GM06990 (cell line): ENCODE measurements at regions not wholly inside any gene's neighbourhood (a gene's known extent, or its start where the extent isn't known, plus 50 kb on each side); places are given as distances from the start of the nearest gene placed in this dataset.

ENCODE experiments used
- DNase-seq: peaks from one replicate; pipeline ENCODE4 v3.0.0-alpha.2; 2011; ENCODE audit not compliant: insufficient read length; ENCODE audit errors: extremely low read depth
- H3K27me3 ChIP-seq: replicated peaks from 2 replicates; pipeline ENCODE4 v1.6.0; 2011; ENCODE audit warnings: low read length; ENCODE audit not compliant: control insufficient read depth, insufficient read depth
- H3K36me3 ChIP-seq: 2 replicates; pipeline ENCODE4 v1.5.1; 2011; ENCODE audit warnings: low read length; ENCODE audit not compliant: control insufficient read depth, insufficient read depth
- H3K4me3 ChIP-seq: replicated peaks from 2 replicates; pipeline ENCODE4 v1.5.1; 2011; ENCODE audit warnings: low read depth, mild to moderate bottlenecking, control low read depth, low read length
- TF ChIP-seq, protein P1 (sequence below): IDR thresholded peaks from 2 replicates; pipeline ENCODE4 v1.5.1; 2011; ENCODE audit warnings: low read length, control low read depth, mild to moderate bottlenecking, inconsistent platforms; ENCODE audit not compliant: insufficient read depth, poor library complexity, severe bottlenecking

DNA sequence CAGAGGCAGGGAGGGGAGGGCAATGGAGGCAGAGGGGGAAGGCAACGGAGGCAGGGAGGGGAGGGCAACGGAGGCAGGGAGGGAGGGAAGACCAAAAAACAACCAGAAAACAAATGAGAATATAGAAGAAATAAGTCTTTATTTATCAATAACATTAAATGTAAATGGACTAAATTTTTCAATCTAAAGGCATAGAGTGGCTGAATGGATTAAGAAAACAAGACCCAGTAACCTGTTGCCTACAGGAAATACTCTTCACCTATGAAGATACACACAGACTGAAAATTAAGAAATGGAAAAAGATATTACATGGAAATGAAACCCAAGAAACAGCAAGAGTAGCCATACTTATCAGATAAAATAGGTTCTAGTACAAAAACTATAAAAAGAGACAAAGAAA lies 536.3 kb downstream of the TBC1D4 start:
- Histone ChIP-seq H3K4me3 (no peak overlapping the region), H3K27me3 (no peaks in the 10 kb centered on the region), H3K36me3 (no peaks in the 10 kb centered on the region)
- TF ChIP-seq, protein P1, sequence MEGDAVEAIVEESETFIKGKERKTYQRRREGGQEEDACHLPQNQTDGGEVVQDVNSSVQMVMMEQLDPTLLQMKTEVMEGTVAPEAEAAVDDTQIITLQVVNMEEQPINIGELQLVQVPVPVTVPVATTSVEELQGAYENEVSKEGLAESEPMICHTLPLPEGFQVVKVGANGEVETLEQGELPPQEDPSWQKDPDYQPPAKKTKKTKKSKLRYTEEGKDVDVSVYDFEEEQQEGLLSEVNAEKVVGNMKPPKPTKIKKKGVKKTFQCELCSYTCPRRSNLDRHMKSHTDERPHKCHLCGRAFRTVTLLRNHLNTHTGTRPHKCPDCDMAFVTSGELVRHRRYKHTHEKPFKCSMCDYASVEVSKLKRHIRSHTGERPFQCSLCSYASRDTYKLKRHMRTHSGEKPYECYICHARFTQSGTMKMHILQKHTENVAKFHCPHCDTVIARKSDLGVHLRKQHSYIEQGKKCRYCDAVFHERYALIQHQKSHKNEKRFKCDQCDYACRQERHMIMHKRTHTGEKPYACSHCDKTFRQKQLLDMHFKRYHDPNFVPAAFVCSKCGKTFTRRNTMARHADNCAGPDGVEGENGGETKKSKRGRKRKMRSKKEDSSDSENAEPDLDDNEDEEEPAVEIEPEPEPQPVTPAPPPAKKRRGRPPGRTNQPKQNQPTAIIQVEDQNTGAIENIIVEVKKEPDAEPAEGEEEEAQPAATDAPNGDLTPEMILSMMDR = no peak
- DNase-seq = no peak

DNA sequence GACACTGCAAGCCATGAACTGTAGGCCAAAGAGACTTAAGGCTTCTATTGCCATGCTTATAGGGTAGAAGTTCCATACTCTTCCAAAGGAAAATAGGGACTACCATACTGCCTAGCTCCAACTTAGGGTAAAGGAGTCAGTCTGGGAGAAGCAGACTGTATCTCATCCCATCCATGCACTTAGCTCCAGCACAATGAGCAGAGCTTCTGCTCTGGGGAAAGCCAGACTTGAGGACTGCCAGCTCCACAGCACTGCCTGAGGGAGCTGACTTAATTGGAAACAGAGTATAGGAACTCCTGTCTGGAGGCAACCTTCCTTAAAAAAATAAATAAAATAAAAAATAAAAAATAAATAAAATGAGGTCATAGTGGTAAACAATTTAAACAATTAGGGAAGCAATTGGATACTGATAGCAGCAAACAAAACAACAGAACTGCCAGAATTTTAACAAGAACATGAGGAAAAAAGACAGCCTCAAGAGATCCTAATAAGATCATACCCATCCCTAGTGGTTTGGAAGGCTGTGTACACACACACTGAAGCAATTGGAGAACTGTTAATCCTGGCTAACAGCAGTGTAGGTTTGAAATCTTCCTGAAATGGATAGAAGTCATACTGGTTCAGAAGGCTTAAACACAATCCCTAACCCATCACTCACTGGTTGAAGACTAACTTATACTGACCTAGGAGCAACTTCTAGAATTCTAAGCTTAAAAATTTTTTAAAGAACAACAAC lies 550.1 kb downstream of the TBC1D4 start:
- no peak for DNase-seq
- TF ChIP-seq, protein P1 = no peak

DNA sequence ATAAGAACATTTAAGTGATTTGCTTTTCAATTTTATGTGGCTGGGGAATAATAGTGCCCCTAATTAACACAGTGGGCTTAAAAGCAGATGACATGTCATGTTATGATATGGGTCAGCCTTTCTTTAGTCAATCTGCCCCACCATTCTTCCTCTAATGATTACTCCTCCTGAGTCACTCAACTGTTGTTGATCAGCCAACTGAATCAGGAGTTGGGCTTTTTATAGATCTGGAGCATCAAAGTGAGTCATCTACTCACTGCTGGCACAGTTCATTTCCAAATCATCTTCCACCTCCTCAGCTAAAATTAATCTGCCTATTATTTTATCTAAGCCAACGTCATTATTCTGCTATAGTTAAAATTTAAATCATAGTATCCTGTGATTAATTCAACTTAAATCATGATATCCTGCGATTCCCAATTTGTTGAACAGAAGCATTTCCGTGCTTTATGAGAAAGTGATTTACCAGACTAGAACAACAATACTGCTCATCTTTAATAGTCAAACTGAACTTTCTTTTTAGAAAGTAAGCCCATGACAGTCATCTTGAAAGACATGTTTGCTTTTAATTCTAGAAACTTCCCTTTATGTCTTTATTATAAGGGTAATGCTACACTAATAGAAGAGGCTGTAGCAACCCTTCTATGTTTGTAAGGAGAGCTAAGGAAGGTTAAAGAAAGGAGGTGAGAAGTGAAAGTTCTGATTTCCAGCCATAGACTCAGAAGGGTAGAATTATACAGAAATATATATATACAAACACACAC lies 551.4 kb downstream of the TBC1D4 start:
- Histone ChIP-seq H3K4me3 (no peak overlapping the region), H3K27me3 (no peaks in the 10 kb centered on the region), H3K36me3 (no peaks in the 10 kb centered on the region)
- TF ChIP-seq, protein P1 = no peak
- DNase-seq = peak; percentile 44

More for the DNA sequence above, 550.1 kb downstream of the TBC1D4 start:
- no peak overlapping the region for H3K4me3 ChIP-seq
- H3K36me3 ChIP-seq = no peaks in the 10 kb centered on the region
- H3K27me3 ChIP-seq = no peaks in the 10 kb centered on the region

DNA sequence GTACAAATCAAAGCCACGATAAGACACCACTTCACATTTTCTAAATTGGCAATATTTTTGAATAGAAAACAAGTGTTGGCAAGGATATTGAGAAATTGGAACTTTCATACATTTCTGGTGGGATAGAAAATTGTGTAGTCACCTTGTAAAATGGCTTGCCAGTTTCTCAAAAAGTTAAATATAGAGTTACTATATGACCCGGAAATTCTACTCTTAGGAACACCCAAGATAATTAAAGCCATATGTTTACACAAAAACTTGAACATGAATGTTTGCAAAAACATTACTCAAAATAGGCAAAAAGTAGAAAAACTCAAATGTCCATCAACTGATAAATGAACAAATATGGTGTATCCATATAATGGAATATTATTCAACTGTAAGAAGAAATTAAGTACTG lies 552.5 kb downstream of the TBC1D4 start:
- TF ChIP-seq, protein P1 = no peak
- DNase-seq = no peak
- Histone ChIP-seq H3K36me3 (no peaks in the 10 kb centered on the region), H3K27me3 (no peaks in the 10 kb centered on the region), H3K4me3 (no peak overlapping the region)

DNA sequence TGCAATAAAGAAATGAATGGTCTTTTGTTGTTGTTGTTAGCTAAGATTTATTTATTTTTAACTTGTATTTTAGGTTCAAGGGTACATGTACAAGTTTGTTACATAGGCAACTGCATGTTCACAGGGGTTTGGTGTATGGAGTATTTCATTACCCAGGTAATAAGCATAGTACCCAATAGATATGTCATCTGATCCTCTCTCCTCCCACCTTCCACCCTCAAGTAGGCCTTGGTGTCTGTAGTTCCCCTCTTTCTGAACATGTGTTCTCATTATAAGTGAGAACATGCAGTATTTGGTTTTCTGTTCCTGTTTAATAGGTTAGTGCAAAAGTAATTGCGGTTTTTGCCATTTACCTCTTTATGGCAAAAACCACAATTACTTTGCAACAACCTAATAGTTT lies 554.1 kb downstream of the TBC1D4 start:
- no peak for DNase-seq
- TF ChIP-seq, protein P1 = no peak
- no peaks in the 10 kb centered on the region for H3K27me3 ChIP-seq
- H3K4me3 ChIP-seq = no peak overlapping the region
- H3K36me3 ChIP-seq = no peaks in the 10 kb centered on the region

DNA sequence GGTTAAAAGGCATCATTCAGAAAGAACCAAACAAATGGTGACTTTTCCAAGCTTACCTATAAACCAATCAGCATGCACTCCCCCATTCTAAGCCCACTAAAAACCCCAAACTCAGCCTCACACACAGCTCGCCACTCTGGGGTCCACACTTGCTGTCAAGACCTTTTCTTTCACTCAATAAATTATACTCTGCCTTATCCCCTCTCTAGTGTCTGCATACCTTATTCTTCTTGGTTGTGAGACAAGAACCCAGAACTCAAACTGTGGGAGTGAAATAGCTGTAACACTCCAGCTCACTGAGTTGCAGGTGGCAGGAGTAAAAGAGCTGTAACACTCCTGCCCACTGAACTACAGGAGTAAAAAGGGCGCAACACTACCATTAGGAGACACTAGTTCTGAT lies 559.0 kb downstream of the TBC1D4 start:
- no peak for DNase-seq
- no peaks in the 10 kb centered on the region for H3K27me3 ChIP-seq
- TF ChIP-seq, protein P1 = no peak
- no peak overlapping the region for H3K4me3 ChIP-seq
- no peaks in the 10 kb centered on the region for H3K36me3 ChIP-seq
